Choroid plexus epithelial cell (primary cell): ENCODE measurements at regions not wholly inside any gene's neighbourhood (a gene's known extent, or its start where the extent isn't known, plus 50 kb on each side); places are given as distances from the start of the nearest gene placed in this dataset.

Source experiments
- DNase-seq: peaks from one replicate; pipeline ENCODE4 v3.0.0-alpha.2; 2010; ENCODE audit warnings: low read depth
- H3K4me3 ChIP-seq: 2 replicates; pipeline ENCODE4 v1.5.1; 2011; ENCODE audit warnings: low read depth, mild to moderate bottlenecking, control low read depth, low read length, moderate library complexity
- TF ChIP-seq, protein P1 (sequence below): conservative IDR thresholded peaks from 2 replicates; pipeline ENCODE4 v1.5.1; 2011; ENCODE audit warnings: low read depth, mild to moderate bottlenecking, control low read depth, inconsistent platforms, low read length, moderate library complexity

DNA sequence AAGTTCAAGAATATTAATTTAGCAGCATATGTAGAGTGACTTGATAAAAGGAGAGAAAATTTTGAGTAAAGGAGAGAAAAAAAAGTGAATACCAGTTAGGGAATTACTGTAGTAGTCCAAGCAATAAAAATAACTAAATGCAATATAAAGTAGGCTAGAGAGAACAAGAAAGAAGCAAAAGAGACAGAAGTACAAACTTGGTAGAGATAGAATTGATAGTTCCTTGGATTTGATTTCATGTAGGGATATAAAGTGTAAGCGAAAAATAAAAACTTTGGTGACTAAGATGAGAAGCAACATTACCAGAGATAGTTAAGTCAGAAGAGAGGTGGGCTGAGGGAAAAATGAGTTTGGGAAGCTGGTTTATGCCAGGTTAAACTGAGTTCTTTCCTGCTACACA is 252.4 kb downstream of the SEC23A start:
- TF ChIP-seq, protein P1, sequence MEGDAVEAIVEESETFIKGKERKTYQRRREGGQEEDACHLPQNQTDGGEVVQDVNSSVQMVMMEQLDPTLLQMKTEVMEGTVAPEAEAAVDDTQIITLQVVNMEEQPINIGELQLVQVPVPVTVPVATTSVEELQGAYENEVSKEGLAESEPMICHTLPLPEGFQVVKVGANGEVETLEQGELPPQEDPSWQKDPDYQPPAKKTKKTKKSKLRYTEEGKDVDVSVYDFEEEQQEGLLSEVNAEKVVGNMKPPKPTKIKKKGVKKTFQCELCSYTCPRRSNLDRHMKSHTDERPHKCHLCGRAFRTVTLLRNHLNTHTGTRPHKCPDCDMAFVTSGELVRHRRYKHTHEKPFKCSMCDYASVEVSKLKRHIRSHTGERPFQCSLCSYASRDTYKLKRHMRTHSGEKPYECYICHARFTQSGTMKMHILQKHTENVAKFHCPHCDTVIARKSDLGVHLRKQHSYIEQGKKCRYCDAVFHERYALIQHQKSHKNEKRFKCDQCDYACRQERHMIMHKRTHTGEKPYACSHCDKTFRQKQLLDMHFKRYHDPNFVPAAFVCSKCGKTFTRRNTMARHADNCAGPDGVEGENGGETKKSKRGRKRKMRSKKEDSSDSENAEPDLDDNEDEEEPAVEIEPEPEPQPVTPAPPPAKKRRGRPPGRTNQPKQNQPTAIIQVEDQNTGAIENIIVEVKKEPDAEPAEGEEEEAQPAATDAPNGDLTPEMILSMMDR = no peak

DNA sequence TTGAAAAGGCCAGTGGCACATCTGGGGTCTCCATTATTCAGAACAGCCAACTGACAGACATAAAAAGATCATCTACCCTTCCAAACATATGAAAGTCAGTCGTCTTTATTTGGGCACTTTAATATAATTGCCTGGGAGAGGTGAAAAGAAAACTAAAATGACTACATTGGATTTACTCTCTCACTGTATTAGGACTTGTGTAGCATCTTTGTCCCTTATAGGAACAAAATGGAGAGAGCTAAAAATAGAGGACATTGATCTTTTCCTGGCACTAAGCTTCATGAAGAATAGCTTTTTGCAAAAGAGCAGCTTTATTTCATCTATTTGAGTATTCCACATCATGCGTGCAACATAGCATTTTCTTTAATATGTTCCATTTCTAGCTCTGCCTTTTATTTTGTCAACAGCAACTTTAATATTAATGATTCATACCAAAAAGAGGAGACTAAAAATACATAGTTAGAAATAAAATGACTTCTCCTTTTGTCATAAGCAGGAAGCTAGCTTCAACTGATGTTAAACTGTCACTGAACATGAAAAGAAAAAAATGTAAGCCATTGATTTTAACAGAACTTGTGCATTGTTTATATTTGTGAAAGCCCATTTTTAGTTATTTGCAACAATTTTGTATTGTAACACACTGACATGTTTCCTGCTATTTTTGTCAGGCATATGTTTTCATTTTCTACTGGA is 254.6 kb downstream of the SEC23A start:
- H3K4me3 ChIP-seq = no peak overlapping the region
- no peak for DNase-seq
- TF ChIP-seq, protein P1 = no peak

More for the DNA sequence above, 252.4 kb downstream of the SEC23A start:
- no peak for DNase-seq
- no peak overlapping the region for H3K4me3 ChIP-seq

DNA sequence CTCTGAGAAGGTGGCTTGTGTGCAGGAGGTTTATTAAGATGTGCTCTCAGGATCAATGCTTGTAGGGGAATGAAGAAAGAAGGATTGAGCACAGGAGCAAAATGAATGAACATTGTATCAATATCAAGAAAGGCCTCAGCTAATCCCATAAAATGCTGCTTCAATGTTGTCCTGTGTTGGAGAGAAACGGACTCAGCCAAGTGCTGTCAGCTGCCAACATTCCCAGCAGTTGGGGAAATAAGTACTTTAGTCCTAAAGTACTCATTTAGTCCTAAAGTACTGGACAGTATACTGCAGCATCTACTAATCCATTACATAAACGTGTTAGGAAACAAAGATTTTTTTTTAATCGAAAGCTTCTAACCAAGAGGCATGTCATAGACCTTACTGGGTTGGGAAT is 255.9 kb downstream of the SEC23A start:
- TF ChIP-seq, protein P1 = no peak
- H3K4me3 ChIP-seq = no peak overlapping the region
- no peak for DNase-seq

DNA sequence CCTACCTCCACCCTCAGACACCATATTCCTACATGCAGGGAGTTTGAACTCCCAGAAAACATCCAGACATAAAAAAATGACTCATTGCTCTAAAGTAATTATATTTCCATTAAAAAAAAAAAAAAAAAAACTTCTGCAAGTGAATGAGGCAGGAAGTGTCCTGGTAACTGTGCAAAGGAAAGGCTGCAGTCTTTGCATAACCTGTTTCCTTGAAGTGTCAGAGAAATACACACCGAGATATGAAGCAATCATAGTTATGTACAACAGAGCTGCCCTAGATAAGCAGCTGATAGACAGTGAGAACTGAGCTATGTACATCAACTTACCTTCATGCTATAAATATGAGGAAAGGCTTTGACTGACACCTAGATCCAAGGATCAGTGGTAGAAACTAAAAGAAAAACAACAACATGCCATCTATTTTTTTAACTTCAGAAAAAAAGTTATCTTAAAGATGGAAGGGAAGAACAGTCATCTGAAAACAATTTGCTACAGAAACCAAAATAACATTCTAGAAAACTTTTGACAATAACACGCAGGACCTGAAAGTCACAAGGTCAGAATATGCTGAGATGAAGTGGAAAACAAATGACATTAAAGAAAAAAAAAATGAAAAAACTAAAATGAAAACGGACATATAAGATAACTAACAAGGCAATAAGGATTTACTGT is 263.2 kb downstream of the SEC23A start:
- TF ChIP-seq, protein P1 = no peak
- no peak overlapping the region for H3K4me3 ChIP-seq
- DNase-seq = peak; percentile 47

DNA sequence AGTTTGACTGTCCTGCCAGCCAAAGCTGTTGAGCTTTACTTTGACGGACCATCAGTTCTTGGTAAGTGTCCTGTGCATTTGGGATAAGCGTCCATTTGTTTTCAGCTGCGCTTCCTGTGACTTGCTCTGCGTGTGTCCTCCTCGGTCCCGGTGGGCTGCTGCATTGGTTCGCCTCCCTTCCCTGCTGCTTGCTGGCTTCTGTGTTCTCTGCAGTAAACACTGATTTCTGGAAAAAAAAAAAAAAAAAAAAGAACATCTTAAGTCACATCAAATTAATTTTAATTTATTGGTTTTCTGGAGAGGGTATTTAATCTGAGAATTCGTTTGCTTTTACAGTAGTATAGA is 264.1 kb downstream of the SEC23A start:
- TF ChIP-seq, protein P1 = no peak
- no peak for DNase-seq
- H3K4me3 ChIP-seq = no peak overlapping the region

DNA sequence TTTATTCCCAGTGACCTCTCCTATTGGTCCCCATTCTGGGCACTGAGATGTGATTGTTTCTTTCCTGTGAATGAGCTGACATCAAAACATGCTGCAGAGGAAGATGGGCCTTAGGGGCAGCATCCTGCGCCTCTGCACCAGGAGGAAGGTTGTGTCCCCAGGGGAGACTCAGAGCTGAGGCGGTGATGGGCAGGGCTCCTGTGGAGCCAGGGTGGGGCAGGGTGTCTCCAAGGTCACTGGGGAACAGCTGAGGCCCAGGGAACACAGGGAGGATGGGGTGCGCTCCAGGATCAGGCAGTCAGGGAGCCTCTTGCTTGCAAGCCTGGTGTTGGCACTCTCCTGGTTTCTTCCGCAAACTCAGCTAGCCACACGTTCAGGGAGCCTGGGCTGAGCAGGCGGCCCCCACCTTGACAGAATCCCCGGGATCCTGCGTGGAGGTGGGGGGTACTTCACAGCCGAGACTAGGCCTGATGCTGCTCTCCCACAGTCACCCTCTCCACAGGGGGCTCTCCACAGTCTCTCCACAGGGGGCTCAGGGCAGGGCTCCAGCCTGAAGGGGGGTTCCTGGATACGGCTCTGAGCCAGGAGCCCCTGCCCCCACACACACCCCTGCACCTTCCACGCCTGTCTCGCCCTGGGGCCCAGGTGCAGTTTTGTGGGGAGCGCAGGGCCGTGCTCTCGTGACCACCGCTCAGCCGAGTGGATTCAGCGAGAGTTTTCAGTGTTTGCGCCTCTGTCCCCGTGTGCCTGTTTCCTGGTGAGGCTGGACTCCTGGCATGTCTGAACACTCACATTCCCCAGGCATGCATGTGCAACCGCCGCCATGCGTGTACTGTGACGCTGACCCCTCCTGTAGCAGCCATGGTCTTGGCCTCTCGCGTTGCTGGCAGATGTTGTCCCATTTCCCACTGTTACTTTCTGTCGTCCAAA is 264.7 kb downstream of the SEC23A start:
- no peak for DNase-seq
- TF ChIP-seq, protein P1 = no peak
- H3K4me3 ChIP-seq = no peak overlapping the region
